Thoracic aorta (tissue), 2 donors: ENCODE measurements at regions not wholly inside any gene's neighbourhood (a gene's known extent, or its start where the extent isn't known, plus 50 kb on each side); places are given as distances from the start of the nearest gene placed in this dataset.

Experiments used
- ATAC-seq: fragments of 150-250 bp; one replicate; pipeline ENCODE4 v1.8.0; 2017; ENCODE audit warnings: low read depth; ENCODE audit not compliant: insufficient number of reproducible peaks, low FRiP score
- DNase-seq: peaks from one replicate; pipeline ENCODE4 v3.0.0-alpha.2; 2020; ENCODE audit warnings: low spot score
- H3K27ac ChIP-seq, 2 donors: fragments of 200-600 bp; sonication (generic); 1 replicate in 1 of 2; 2 replicates in 1 of 2; pipeline ENCODE4 v1.5.1; 2016; ENCODE audit warnings: mild to moderate bottlenecking in 2 of 2, moderate library complexity in 2 of 2
- H3K27me3 ChIP-seq: fragments of 200-600 bp; sonication (generic); replicated peaks from 2 replicates; pipeline ENCODE4 v1.6.0; 2016; ENCODE audit warnings: mild to moderate bottlenecking; ENCODE audit not compliant: insufficient read depth
- H3K36me3 ChIP-seq: fragments of 200-600 bp; sonication (generic); one replicate; pipeline ENCODE4 v1.5.1; 2016
- H3K4me1 ChIP-seq, 2 donors: fragments of 200-600 bp; sonication (generic); 1 replicate in 1 of 2; 2 replicates in 1 of 2; pipeline versions ENCODE4 v1.5.1 to v1.6.0; 2016; ENCODE audit warnings: low read depth in 2 of 2, mild to moderate bottlenecking in 1 of 2; ENCODE audit not compliant: control insufficient read depth in 1 of 2
- H3K4me3 ChIP-seq: fragments of 200-600 bp; sonication (generic); 2 replicates; pipeline ENCODE4 v1.5.1; 2016; ENCODE audit warnings: mild to moderate bottlenecking
- H3K9me3 ChIP-seq: fragments of 200-600 bp; sonication (generic); 2 replicates; pipeline ENCODE4 v1.5.1; 2016
- CTCF ChIP-seq: fragments of 200-600 bp; sonication (generic); IDR thresholded peaks from one replicate; pipeline ENCODE4 v1.5.1; 2019; ENCODE audit warnings: antibody characterized with exemption

DNA sequence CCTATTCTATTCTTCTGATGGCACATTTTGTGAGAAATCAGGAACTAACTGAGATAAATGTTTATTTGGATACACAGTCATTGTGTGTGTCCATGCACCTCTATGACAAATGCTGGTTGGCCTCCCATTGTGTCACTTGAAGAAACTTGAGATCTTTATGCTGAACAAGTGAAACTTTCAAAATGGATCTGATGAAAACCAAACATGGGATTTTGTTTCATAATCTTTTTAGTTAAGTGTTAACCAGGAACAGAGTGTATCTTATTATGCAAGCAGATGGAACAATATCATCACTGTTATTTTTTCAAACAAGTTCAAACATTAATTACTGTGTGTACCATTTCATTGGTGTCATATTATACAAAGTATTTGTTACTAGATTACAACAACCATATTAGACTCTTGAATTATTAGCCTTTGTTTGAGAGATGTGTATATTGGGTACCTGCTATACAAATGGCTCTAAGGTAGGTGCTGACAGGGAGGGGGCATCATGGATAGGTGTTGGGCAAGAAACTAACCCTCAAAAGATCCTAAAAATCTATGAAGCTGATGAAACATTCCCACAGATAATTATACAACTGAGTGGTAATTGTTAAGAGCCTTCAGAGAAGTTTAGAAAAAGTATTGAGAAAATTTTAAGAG lies 159.8 kb downstream of the PALM2AKAP2 start:
- ATAC-seq (no peak), DNase-seq (no peak)
- H3K27me3 ChIP-seq, result no peaks in the 10 kb centered on the region
- no peaks in the 10 kb centered on the region for H3K36me3 ChIP-seq
- no peak for TF ChIP-seq CTCF
- H3K4me1 ChIP-seq, result peaks cover 10 to 15% of the 10 kb centered on the region in 2 donors
- H3K4me3 ChIP-seq, result no peak overlapping the region
- no peak overlapping the region for H3K27ac ChIP-seq
- no peaks in the 10 kb centered on the region for H3K9me3 ChIP-seq

DNA sequence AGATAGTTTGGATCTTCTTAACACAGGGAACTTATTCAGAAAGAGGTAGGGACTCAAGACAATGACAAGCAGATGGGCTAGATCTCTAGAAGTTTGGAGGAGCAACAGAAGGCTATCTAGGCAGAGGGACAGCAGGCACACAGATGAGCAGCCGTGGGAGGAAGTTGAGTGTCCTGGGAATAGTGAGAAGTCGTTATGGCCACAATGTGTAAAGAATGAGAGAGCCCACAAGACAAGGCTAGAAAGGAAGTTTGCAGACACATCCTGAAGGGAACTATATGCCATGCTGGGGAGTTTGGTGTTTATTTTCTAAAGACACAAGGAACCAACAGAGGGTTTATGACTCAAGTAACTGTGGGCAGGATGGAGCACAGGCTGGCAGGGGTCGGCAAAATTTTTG lies 160.6 kb downstream of the PALM2AKAP2 start:
- no peaks in the 10 kb centered on the region for H3K9me3 ChIP-seq
- H3K27ac ChIP-seq, result no peak overlapping the region
- H3K4me1 ChIP-seq, result peaks cover 3 to 8% of the 10 kb centered on the region in 2 donors
- no peak overlapping the region for H3K4me3 ChIP-seq
- no peak for DNase-seq
- H3K36me3 ChIP-seq, result no peaks in the 10 kb centered on the region
- H3K27me3 ChIP-seq, result no peaks in the 10 kb centered on the region
- no peak for ATAC-seq
- TF ChIP-seq CTCF, result no peak

DNA sequence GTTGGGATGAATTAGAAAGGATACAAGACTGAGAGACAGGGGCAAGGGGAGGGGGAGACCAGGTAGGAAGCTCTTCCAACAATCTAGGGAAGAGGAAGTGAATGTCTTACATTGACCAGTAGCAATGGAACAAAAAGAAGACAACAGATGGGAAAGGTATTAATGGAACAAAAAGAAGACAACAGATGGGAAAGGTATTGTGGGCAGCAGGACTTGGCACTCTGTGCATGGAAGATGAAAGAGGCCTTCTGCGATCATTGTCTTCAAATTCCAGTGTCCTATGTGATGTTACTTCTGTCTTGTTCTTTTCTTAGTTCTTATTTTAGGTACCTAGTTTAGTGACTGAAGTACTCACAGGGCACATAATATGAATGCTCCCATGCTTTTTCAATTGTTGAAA lies 161.8 kb downstream of the PALM2AKAP2 start:
- Histone ChIP-seq H3K4me1 (no peaks in the 10 kb centered on the region), H3K9me3 (no peaks in the 10 kb centered on the region), H3K4me3 (no peak overlapping the region), H3K36me3 (no peaks in the 10 kb centered on the region), H3K27me3 (no peaks in the 10 kb centered on the region), H3K27ac (no peak overlapping the region)
- ATAC-seq, result no peak
- no peak for DNase-seq
- TF ChIP-seq CTCF, result no peak

GRCh38 chr9:109945573-109945972 lies 165.6 kb downstream of the PALM2AKAP2 start:
- no peaks in the 10 kb centered on the region for H3K36me3 ChIP-seq
- TF ChIP-seq CTCF, result no peak
- DNase-seq (no peak), ATAC-seq (no peak)
- no peaks in the 10 kb centered on the region for H3K27me3 ChIP-seq
- no peaks in the 10 kb centered on the region for H3K4me1 ChIP-seq
- no peak overlapping the region for H3K27ac ChIP-seq
- no peaks in the 10 kb centered on the region for H3K9me3 ChIP-seq
- H3K4me3 ChIP-seq, result no peak overlapping the region

GRCh38 chr9:109948453-109948852 lies 168.5 kb downstream of the PALM2AKAP2 start:
- DNase-seq, result no peak
- no peak overlapping the region for H3K4me3 ChIP-seq
- no peak for ATAC-seq

More at GRCh38 chr9:109948453-109948852, 168.5 kb downstream of the PALM2AKAP2 start:
- H3K4me1 ChIP-seq, result no peaks in the 10 kb centered on the region
- H3K36me3 ChIP-seq, result no peaks in the 10 kb centered on the region
- no peaks in the 10 kb centered on the region for H3K9me3 ChIP-seq
- H3K27ac ChIP-seq, result no peak overlapping the region
- H3K27me3 ChIP-seq, result no peaks in the 10 kb centered on the region
- no peak for TF ChIP-seq CTCF
